OCI-LY1 (cell line): ENCODE measurements at regions not wholly inside any gene's neighbourhood (a gene's known extent, or its start where the extent isn't known, plus 50 kb on each side); places are given as distances from the start of the nearest gene placed in this dataset.

Source experiments
- H2AFZ ChIP-seq: fragments of 200-600 bp; sonication (generic), shearing (Covaris generic); 2 replicates; pipeline ENCODE4 v1.6.0; 2014; ENCODE audit warnings: antibody characterized with exemption, mild to moderate bottlenecking, low read length
- H3F3A ChIP-seq: fragments of 200-600 bp; sonication (generic), shearing (Covaris generic); 2 replicates; pipeline ENCODE4 v1.6.0; 2014; ENCODE audit warnings: mild to moderate bottlenecking, antibody characterized with exemption, low read length, moderate library complexity; ENCODE audit not compliant: insufficient read depth
- H3K27ac ChIP-seq: fragments of 200-600 bp; sonication (generic); 2 replicates; pipeline ENCODE4 v1.5.1; 2014; ENCODE audit warnings: low read length, mixed run types, mild to moderate bottlenecking, low read depth; ENCODE audit not compliant: poor library complexity, severe bottlenecking
- H3K27me3 ChIP-seq: fragments of 200-600 bp; sonication (generic); 2 replicates; pipeline ENCODE4 v1.6.0; 2014; ENCODE audit warnings: antibody characterized with exemption, mild to moderate bottlenecking, low read length, moderate library complexity; ENCODE audit not compliant: insufficient read depth
- H3K36me3 ChIP-seq: fragments of 200-600 bp; sonication (generic); 2 replicates; pipeline ENCODE4 v1.6.1; 2014; ENCODE audit warnings: mild to moderate bottlenecking, antibody characterized with exemption, low read length, moderate library complexity, mixed read lengths; ENCODE audit not compliant: insufficient read depth
- H3K4me1 ChIP-seq: fragments of 200-600 bp; sonication (generic); 2 replicates; pipeline ENCODE4 v1.5.1; 2014; ENCODE audit warnings: mild to moderate bottlenecking, low read length, moderate library complexity; ENCODE audit not compliant: insufficient read depth, severe bottlenecking
- H3K4me2 ChIP-seq: fragments of 200-600 bp; sonication (generic), shearing (Covaris generic); 2 replicates; pipeline ENCODE4 v1.6.1; 2014; ENCODE audit warnings: low read length
- H3K4me3 ChIP-seq: fragments of 200-600 bp; sonication (generic); 2 replicates; pipeline ENCODE4 v1.5.1; 2014; ENCODE audit warnings: low read length, low read depth, mild to moderate bottlenecking, mixed read lengths; ENCODE audit not compliant: poor library complexity, severe bottlenecking
- H3K79me2 ChIP-seq: fragments of 200-600 bp; shearing (Covaris generic); 2 replicates; pipeline ENCODE4 v1.6.1; 2016; ENCODE audit warnings: mixed run types, low read length, mixed read lengths; ENCODE audit not compliant: insufficient read depth
- H3K9ac ChIP-seq: fragments of 200-600 bp; sonication (generic), shearing (Covaris generic); 2 replicates; pipeline ENCODE4 v1.6.1; 2014; ENCODE audit warnings: mild to moderate bottlenecking, low read length, mixed read lengths
- H3K9me2 ChIP-seq: fragments of 200-600 bp; sonication (generic), shearing (Covaris generic); 2 replicates; pipeline ENCODE4 v1.6.1; 2014; ENCODE audit warnings: low read depth, mild to moderate bottlenecking, low read length, mixed read lengths
- H3K9me3 ChIP-seq: fragments of 200-600 bp; shearing (Covaris generic); 2 replicates; pipeline ENCODE4 v1.6.1; 2014; ENCODE audit warnings: low read length, mixed read lengths
- H4K20me1 ChIP-seq: fragments of 200-600 bp; sonication (generic), shearing (Covaris generic); 2 replicates; pipeline ENCODE4 v1.6.0; 2016; ENCODE audit warnings: mild to moderate bottlenecking, low read length; ENCODE audit not compliant: insufficient read depth
- CTCF ChIP-seq: fragments of 200-600 bp; sonication (generic), shearing (Covaris generic); IDR thresholded peaks from 2 replicates; pipeline ENCODE4 v1.5.1; 2017; ENCODE audit warnings: mild to moderate bottlenecking, antibody characterized with exemption, low read length, moderate library complexity, mixed read lengths
- EZH2 ChIP-seq: fragments of 200-600 bp; sonication (generic), shearing (Covaris generic); IDR thresholded peaks from 2 replicates; pipeline ENCODE4 v1.8.0; 2017; ENCODE audit warnings: borderline replicate concordance, mixed run types, mild to moderate bottlenecking, antibody characterized with exemption, low read length, moderate library complexity, mixed read lengths

- no peak overlapping the region for H2AFZ ChIP-seq
- H3K9ac ChIP-seq: no peak overlapping the region
- H3K27me3 ChIP-seq: no peaks in the 10 kb centered on the region
- H3K4me2 ChIP-seq: no peak overlapping the region
- H3K27ac ChIP-seq: no peak overlapping the region
- no peaks in the 10 kb centered on the region for H4K20me1 ChIP-seq
- no peaks in the 10 kb centered on the region for H3K79me2 ChIP-seq
- no peaks in the 10 kb centered on the region for H3K4me1 ChIP-seq
- no peaks in the 10 kb centered on the region for H3F3A ChIP-seq
- H3K36me3 ChIP-seq: no peaks in the 10 kb centered on the region
- TF ChIP-seq EZH2: no peak
- TF ChIP-seq CTCF: peak; percentile 58
- no peak overlapping the region for H3K4me3 ChIP-seq
- no peaks in the 10 kb centered on the region for H3K9me2 ChIP-seq
- H3K9me3 ChIP-seq: no peaks in the 10 kb centered on the region
Measured at GRCh38 chr13:59176775-59177174, 987.0 kb downstream of the DIAPH3 start.

GRCh38 chr13:59178344-59178743, 985.4 kb downstream of the DIAPH3 start:
- Histone ChIP-seq H3K9ac (no peak overlapping the region), H3F3A (no peaks in the 10 kb centered on the region), H3K27ac (no peak overlapping the region)

GRCh38 chr13:59182241-59182640, 981.5 kb downstream of the DIAPH3 start:
- no peak overlapping the region for H3K4me2 ChIP-seq
- no peak overlapping the region for H3K27ac ChIP-seq
- no peak overlapping the region for H3K4me3 ChIP-seq
- H3K9me2 ChIP-seq: no peaks in the 10 kb centered on the region
- no peaks in the 10 kb centered on the region for H3K36me3 ChIP-seq
- no peaks in the 10 kb centered on the region for H3K27me3 ChIP-seq
- H4K20me1 ChIP-seq: no peaks in the 10 kb centered on the region
- no peaks in the 10 kb centered on the region for H3K9me3 ChIP-seq
- no peak overlapping the region for H2AFZ ChIP-seq
- H3K9ac ChIP-seq: no peak overlapping the region
- H3K4me1 ChIP-seq: no peaks in the 10 kb centered on the region
- H3F3A ChIP-seq: no peaks in the 10 kb centered on the region
- TF ChIP-seq CTCF (no peak), EZH2 (no peak)
- no peaks in the 10 kb centered on the region for H3K79me2 ChIP-seq

More at GRCh38 chr13:59178344-59178743, 985.4 kb downstream of the DIAPH3 start:
- no peaks in the 10 kb centered on the region for H3K79me2 ChIP-seq
- TF ChIP-seq EZH2: no peak
- TF ChIP-seq CTCF: peak; percentile 15; the same call in 1 of the 2 replicates
- H3K9me3 ChIP-seq: no peaks in the 10 kb centered on the region
- H2AFZ ChIP-seq: no peak overlapping the region
- no peaks in the 10 kb centered on the region for H3K36me3 ChIP-seq
- H3K4me3 ChIP-seq: no peak overlapping the region
- H3K4me2 ChIP-seq: no peak overlapping the region
- no peaks in the 10 kb centered on the region for H3K4me1 ChIP-seq
- no peaks in the 10 kb centered on the region for H4K20me1 ChIP-seq
- no peaks in the 10 kb centered on the region for H3K9me2 ChIP-seq
- no peaks in the 10 kb centered on the region for H3K27me3 ChIP-seq
